SH-SY5Y (cell line): ENCODE measurements at regions not wholly inside any gene's neighbourhood (a gene's known extent, or its start where the extent isn't known, plus 50 kb on each side); places are given as distances from the start of the nearest gene placed in this dataset.

Experiments used
- GATA2 ChIP-seq: IDR thresholded peaks from 2 replicates; pipeline ENCODE4 v1.6.1; 2011; ENCODE audit warnings: mild to moderate bottlenecking, low read depth, low read length
- GATA3 ChIP-seq: IDR thresholded peaks from 2 replicates; pipeline ENCODE4 v1.6.1; 2011; ENCODE audit warnings: low read depth, mild to moderate bottlenecking, low read length, moderate library complexity

DNA sequence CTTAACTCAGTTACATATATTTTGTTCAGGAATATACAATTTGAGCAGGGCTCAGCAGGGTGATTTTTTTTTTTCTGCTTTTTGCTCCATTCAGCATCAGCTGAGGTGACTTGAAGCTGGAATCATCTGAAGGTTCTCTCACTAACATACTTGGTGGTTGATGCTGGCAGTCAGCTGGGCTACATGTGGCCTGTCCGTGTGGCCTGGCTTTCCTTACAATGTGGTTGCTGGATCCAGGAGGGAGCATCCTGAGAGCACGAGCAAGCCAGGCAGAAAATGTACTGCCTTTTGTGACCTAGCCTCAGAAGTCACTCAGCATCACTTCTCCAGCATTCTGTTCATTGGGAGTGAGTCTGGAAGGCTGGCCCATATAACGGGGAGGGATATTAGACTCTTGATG, 151.6 kb upstream of the E2F8 start:
- TF ChIP-seq GATA2: no peak
- TF ChIP-seq GATA3: no peak
